ENCODE measurements at regions not wholly inside any gene's neighbourhood (a gene's known extent, or its start where the extent isn't known, plus 50 kb on each side); places are given as distances from the start of the nearest gene placed in this dataset.

DNA sequence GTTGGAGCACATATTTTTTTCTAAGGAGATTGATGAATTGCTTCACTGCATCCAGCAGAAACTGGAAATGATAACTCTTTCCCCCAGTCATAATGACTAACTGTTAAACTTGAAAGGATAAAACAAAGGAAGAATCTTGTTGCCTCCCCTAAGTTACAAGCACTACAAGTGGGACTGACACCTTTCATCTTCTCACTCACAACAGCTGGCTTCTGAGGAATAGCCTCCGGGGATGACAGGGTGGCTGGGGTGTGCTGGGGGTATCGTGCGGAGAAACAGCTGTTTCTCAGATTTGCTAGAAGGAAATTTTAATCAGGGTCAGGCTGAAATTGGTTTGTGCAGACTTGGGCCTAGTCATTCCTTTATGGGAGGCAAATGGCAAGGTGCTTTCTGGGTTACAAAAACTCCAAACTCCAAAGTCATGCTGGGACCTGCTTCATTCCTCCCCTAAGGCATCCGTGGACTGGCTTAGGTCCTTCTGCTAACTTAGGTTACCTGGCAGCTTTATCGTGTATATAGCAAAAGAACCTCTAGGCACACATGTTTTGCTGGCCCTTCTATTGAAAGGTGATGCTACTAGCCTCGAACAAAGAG is 557.2 kb downstream of the TOX3 start:
- TF ChIP-seq CTCF (conservative IDR thresholded peaks at IDR 0.05) (no peak), EZH2 (IDR thresholded peaks at IDR 0.05; ENCODE audit: low read depth) (no peak)
